AG04450 (cell line): ENCODE measurements at regions not wholly inside any gene's neighbourhood (a gene's known extent, or its start where the extent isn't known, plus 50 kb on each side); places are given as distances from the start of the nearest gene placed in this dataset.

Experiments
- CTCF ChIA-PET: fragments of 300-600, 350-600 bp; formaldehyde crosslinking; extraction: SDS; loops from one replicate; lab custom pipeline; 2022; ENCODE audit warnings: antibody characterized with exemption, inconsistent platforms; lab: Charles Lee
- POLR2A ChIA-PET: fragments of 350-600 bp; formaldehyde crosslinking; extraction: SDS; loops from one replicate; lab custom pipeline; 2021; ENCODE audit warnings: antibody characterized with exemption, inconsistent platforms; lab: Yijun Ruan, JAX
- DNase-seq: peaks from one replicate; pipeline ENCODE4 v3.0.0-alpha.2; 2011; ENCODE audit warnings: low read depth, low spot score
- H3K27ac ChIP-seq: one replicate; pipeline ENCODE4 v1.5.1; 2012; ENCODE audit warnings: low read depth, low read length, control low read depth
- H3K27me3 ChIP-seq: one replicate; pipeline ENCODE4 v1.6.0; 2012; ENCODE audit warnings: low read length; ENCODE audit not compliant: control insufficient read depth, insufficient read depth
- H3K4me3 ChIP-seq: 2 replicates; pipeline ENCODE4 v1.5.1; 2011; ENCODE audit warnings: mild to moderate bottlenecking, low read depth, low read length, control low read depth
- H3K9me3 ChIP-seq: 2 replicates; pipeline ENCODE4 v1.5.1; 2012; ENCODE audit warnings: low read length; ENCODE audit not compliant: control insufficient read depth, insufficient read depth
- CTCF ChIP-seq: IDR thresholded peaks from 2 replicates; pipeline ENCODE4 v1.5.1; 2011; ENCODE audit warnings: low read depth, low read length, control low read depth, inconsistent platforms

- ChIA-PET CTCF (no interaction called here), POLR2A (no interaction called here)
- TF ChIP-seq CTCF: no peak
- no peaks in the 10 kb centered on the region for H3K27me3 ChIP-seq
- H3K9me3 ChIP-seq: peaks cover 62% of the 10 kb centered on the region
- H3K27ac ChIP-seq: no peak overlapping the region
- H3K4me3 ChIP-seq: no peak overlapping the region
- no peak for DNase-seq
Observed at GRCh38 chr1:5615076-5615475, 377.1 kb downstream of the NPHP4 start.

GRCh38 chr1:5613900-5614299 lies 378.3 kb downstream of the NPHP4 start:
- Histone ChIP-seq H3K9me3 (peaks cover 53% of the 10 kb centered on the region), H3K27me3 (no peaks in the 10 kb centered on the region), H3K27ac (no peak overlapping the region), H3K4me3 (no peak overlapping the region)
- no peak for DNase-seq
- ChIA-PET POLR2A (no interaction called here), CTCF (no interaction called here)
- TF ChIP-seq CTCF: no peak

- Histone ChIP-seq H3K4me3 (no peak overlapping the region), H3K9me3 (peaks cover 33% of the 10 kb centered on the region), H3K27me3 (no peaks in the 10 kb centered on the region), H3K27ac (no peak overlapping the region)
- POLR2A ChIA-PET: no interaction called here
- CTCF ChIA-PET: no interaction called here
- DNase-seq: no peak
- TF ChIP-seq CTCF: no peak
Observed at GRCh38 chr1:5611851-5612250, 380.4 kb downstream of the NPHP4 start.

GRCh38 chr1:5611431-5611830 lies 380.8 kb downstream of the NPHP4 start:
- no peak overlapping the region for H3K4me3 ChIP-seq
- no peak for DNase-seq
- CTCF ChIA-PET: no interaction called here
- H3K27me3 ChIP-seq: no peaks in the 10 kb centered on the region
- H3K9me3 ChIP-seq: peaks cover 28% of the 10 kb centered on the region
- no peak overlapping the region for H3K27ac ChIP-seq
- POLR2A ChIA-PET: no interaction called here
- no peak for TF ChIP-seq CTCF

- ChIA-PET CTCF (interaction anchor here (0.8 kb wide), 1 partner anchor 769 kb away, joined by 4 read pairs; no protein-coding TSS in a partner anchor), POLR2A (no interaction called here)
- no peak overlapping the region for H3K4me3 ChIP-seq
- TF ChIP-seq CTCF: no peak
- no peaks in the 10 kb centered on the region for H3K27me3 ChIP-seq
- H3K27ac ChIP-seq: no peak overlapping the region
- peaks cover 18% of the 10 kb centered on the region for H3K9me3 ChIP-seq
- DNase-seq: no peak
Observed at GRCh38 chr1:5610432-5610831, 381.8 kb downstream of the NPHP4 start.
